Transverse colon (tissue), 4 donors: ENCODE measurements at regions not wholly inside any gene's neighbourhood (a gene's known extent, or its start where the extent isn't known, plus 50 kb on each side); places are given as distances from the start of the nearest gene placed in this dataset.

Source experiments
- DNase-seq: peaks from one replicate; pipeline ENCODE4 v3.0.0-alpha.2; 2019
- H3K27ac ChIP-seq, 4 donors: fragments of 200-600 bp; sonication (generic); 2 replicates each; pipeline ENCODE4 v1.5.1; 2016 to 2018; ENCODE audit warnings: inconsistent platforms in 4 of 4
- H3K27me3 ChIP-seq: fragments of 200-600 bp; sonication (generic); 2 replicates; pipeline ENCODE4 v1.5.1; 2017; ENCODE audit warnings: inconsistent platforms
- H3K36me3 ChIP-seq, 4 donors: fragments of 200-600 bp; sonication (generic); 2 replicates each; pipeline ENCODE4 v1.5.1; 2017 to 2019; ENCODE audit warnings: inconsistent platforms in 4 of 4
- H3K4me1 ChIP-seq, 4 donors: fragments of 200-600 bp; sonication (generic); 2 replicates each; pipeline ENCODE4 v1.5.1; 2017 to 2020; ENCODE audit warnings: inconsistent platforms in 4 of 4
- H3K4me3 ChIP-seq, 4 donors: fragments of 200-600 bp; sonication (generic); 1 replicate in 1 of 4; 2 replicates in 3 of 4; pipeline versions ENCODE4 v1.5.1 to v1.6.1; 2017 to 2019; ENCODE audit warnings: inconsistent platforms in 4 of 4
- H3K9me3 ChIP-seq, 2 donors: fragments of 200-600 bp; sonication (generic); 2 replicates each; pipeline ENCODE4 v1.5.1; 2017 to 2019; ENCODE audit warnings: inconsistent platforms in 2 of 2
- CTCF ChIP-seq, 5 experiments: fragments of 200-600 bp in 3 of 5; fragments of 450-650 bp in 2 of 5; sonication (generic) in 3 of 5; IDR thresholded peaks; 1 replicate in 2 of 5; 2 replicates in 3 of 5; pipeline ENCODE4 v1.5.1; 2016 to 2017; ENCODE audit warnings: antibody characterized with exemption in 5 of 5, inconsistent platforms in 3 of 5, mild to moderate bottlenecking in 2 of 5, moderate library complexity in 1 of 5
- EP300 ChIP-seq: sonication (generic); formaldehyde crosslinking; IDR thresholded peaks from one replicate; pipeline ENCODE4 v1.6.1; 2017; ENCODE audit warnings: antibody characterized with exemption, low read depth
- POLR2A ChIP-seq: fragments of 450-650 bp; IDR thresholded peaks from one replicate; pipeline ENCODE4 v1.6.1; 2016; ENCODE audit warnings: antibody characterized with exemption, mild to moderate bottlenecking, moderate library complexity
- POLR2AphosphoS5 ChIP-seq, 3 donors: sonication (generic); formaldehyde crosslinking; IDR thresholded peaks; one replicate each; pipeline ENCODE4 v1.6.1; 2016; ENCODE audit warnings: antibody characterized with exemption in 3 of 3
- WGBS, 2 donors: methylation state at CpG; one replicate each; pipeline ENCODE4 v1.1.5; 2018; ENCODE audit warnings: low coverage in 1 of 2; 5-methylcytosine and 5-hydroxymethylcytosine counted together
- in situ Hi-C, 4 donors: fragments of 200-750 bp; cut with MboI; loops; one replicate each; pipeline versions ENCODE4 v1.15.0 to v1.15.1; 2017; ENCODE audit warnings: low sequenced_read_pairs in 3 of 4, low pct_ligation_motif_present in 1 of 4, low pct_unique_long_range_greater_than_20kb in 1 of 4
- intact Hi-C: fragments of 100-400 bp; cut with DNase I; formaldehyde crosslinking; loops from one replicate; pipeline ENCODE4 v1.15.1; 2023; ENCODE audit warnings: low total_unique reads

GRCh38 chr1:218642033-218642948 lies 297.2 kb downstream of the TGFB2 start:
- Histone ChIP-seq H3K4me1 (no peaks in the 10 kb centered on the region), H3K9me3 (no peaks in the 10 kb centered on the region), H3K36me3 (no peaks in the 10 kb centered on the region), H3K27ac (no peak overlapping the region), H3K27me3 (no peaks in the 10 kb centered on the region), H3K4me3 (no peak overlapping the region)
- intact Hi-C loops (no loop called here), in situ Hi-C loops (no loop called here)
- DNase-seq: no peak
- 40 to 78% methylated on average over 1 to 5 of the region's 5 CpGs for WGBS, 2 donors
- TF ChIP-seq CTCF (IDR thresholded peaks at IDR 0.05): no peak
- no peak for TF ChIP-seq POLR2AphosphoS5 (IDR thresholded peaks at IDR 0.05)
- no peak for TF ChIP-seq POLR2A
- TF ChIP-seq EP300: no peak

- 71 to 80% methylated on average over 2 to 4 of the region's 4 CpGs for WGBS, 2 donors
- Histone ChIP-seq H3K4me1 (no peaks in the 10 kb centered on the region), H3K36me3 (no peaks in the 10 kb centered on the region), H3K27me3 (no peaks in the 10 kb centered on the region), H3K27ac (no peak overlapping the region), H3K4me3 (no peak overlapping the region), H3K9me3 (no peaks in the 10 kb centered on the region)
- intact Hi-C loops: no loop called here
- TF ChIP-seq EP300: no peak
- TF ChIP-seq POLR2AphosphoS5 (IDR thresholded peaks at IDR 0.05): no peak
- TF ChIP-seq POLR2A: no peak
- TF ChIP-seq CTCF (IDR thresholded peaks at IDR 0.05): no peak
- in situ Hi-C loops: no loop called here
- DNase-seq: no peak
These were observed 298.1 kb downstream of the TGFB2 start for GRCh38 chr1:218643281-218643680.

GRCh38 chr1:218643926-218644325 lies 298.8 kb downstream of the TGFB2 start:
- no peaks in the 10 kb centered on the region for H3K4me1 ChIP-seq
- intact Hi-C loops (no loop called here), in situ Hi-C loops (no loop called here)
- H3K27me3 ChIP-seq: no peaks in the 10 kb centered on the region
- no peak overlapping the region for H3K4me3 ChIP-seq
- no peaks in the 10 kb centered on the region for H3K36me3 ChIP-seq
- no peak for DNase-seq
- 51 to 70% methylated on average over 2 of the region's 2 CpGs for WGBS, 2 donors
- TF ChIP-seq CTCF (IDR thresholded peaks at IDR 0.05) (no peak), POLR2AphosphoS5 (IDR thresholded peaks at IDR 0.05) (no peak), POLR2A (no peak), EP300 (no peak)
- no peak overlapping the region for H3K27ac ChIP-seq
- H3K9me3 ChIP-seq: no peaks in the 10 kb centered on the region

DNA sequence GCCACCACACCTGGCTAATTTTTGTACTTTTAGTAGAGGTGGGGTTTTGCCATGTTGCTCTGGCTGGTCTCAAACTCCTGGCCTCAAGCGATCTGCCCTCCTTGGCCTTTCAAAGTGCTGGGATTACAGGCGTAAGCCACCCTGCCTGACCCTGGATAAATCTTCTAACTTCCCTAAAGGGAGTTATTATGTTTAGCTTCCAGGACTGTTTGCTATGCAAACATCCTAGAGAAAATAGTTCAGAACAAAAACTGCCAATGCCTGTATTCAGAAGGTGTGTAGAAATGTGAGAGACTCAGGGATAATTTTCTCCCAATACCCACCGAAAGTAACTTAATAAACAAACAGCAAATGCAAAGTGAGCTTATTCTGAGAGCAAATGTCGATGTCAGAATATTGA lies 301.2 kb downstream of the TGFB2 start:
- no peak overlapping the region for H3K4me3 ChIP-seq
- DNase-seq: no peak
- H3K9me3 ChIP-seq: no peaks in the 10 kb centered on the region
- no peaks in the 10 kb centered on the region for H3K36me3 ChIP-seq
- intact Hi-C loops (no loop called here), in situ Hi-C loops (no loop called here)
- WGBS, 2 donors: 41 to 44% methylated on average over 4 of the region's 4 CpGs
- no peak overlapping the region for H3K27ac ChIP-seq
- TF ChIP-seq EP300 (no peak), CTCF (IDR thresholded peaks at IDR 0.05) (no peak), POLR2A (no peak), POLR2AphosphoS5 (IDR thresholded peaks at IDR 0.05) (no peak)
- H3K4me1 ChIP-seq: no peaks in the 10 kb centered on the region
- H3K27me3 ChIP-seq: no peaks in the 10 kb centered on the region
